NCI-H1417 (cell line): ENCODE measurements at regions not wholly inside any gene's neighbourhood (a gene's known extent, or its start where the extent isn't known, plus 50 kb on each side); places are given as distances from the start of the nearest gene placed in this dataset.
"Not testable (repeated sequence)": the region's sequence is repeated elsewhere in the genome, so short reads cannot be mapped to it uniquely, and the experiment has no call there.

ENCODE experiments used
- DNase-seq, 3 experiments: peaks; one replicate each; lab custom pipeline; 2025; lab: John Stamatoyannopoulos, UW

GRCh38 chr2:203631068-203631757 is 75.2 kb upstream of the CD28 start:
- DNase-seq: no peak

- DNase-seq: no peak
Measured at GRCh38 chr2:203636588-203637470, 69.6 kb upstream of the CD28 start.

- DNase-seq: no peak
Measured at GRCh38 chr2:203637471-203638167, 68.8 kb upstream of the CD28 start.

GRCh38 chr2:203641865-203642264 is 64.6 kb upstream of the CD28 start:
- DNase-seq: not testable (repeated sequence)

GRCh38 chr2:203642841-203643240 is 63.6 kb upstream of the CD28 start:
- DNase-seq: not testable (repeated sequence)

GRCh38 chr2:203645831-203646230 is 60.6 kb upstream of the CD28 start:
- DNase-seq: no peak

- DNase-seq: no peak
Measured at GRCh38 chr2:203646266-203646864, 60.1 kb upstream of the CD28 start.

GRCh38 chr2:203646961-203647360 is 59.5 kb upstream of the CD28 start:
- DNase-seq: no peak

- no peak for DNase-seq
Measured at GRCh38 chr2:203647579-203647978, 58.9 kb upstream of the CD28 start.

- peak in 2 of 3 experiments; percentile 9 to 70 for DNase-seq
Measured at GRCh38 chr2:203648273-203648672, 58.2 kb upstream of the CD28 start.

- peak in 2 of 3 experiments; percentile 19 to 51 for DNase-seq
Measured at GRCh38 chr2:203649176-203649814, 57.1 kb upstream of the CD28 start.

GRCh38 chr2:203650860-203651613 is 55.4 kb upstream of the CD28 start:
- peak; percentile 21 to 55 (median 36) for DNase-seq

GRCh38 chr2:203651621-203652020 is 54.8 kb upstream of the CD28 start:
- DNase-seq: no peak

GRCh38 chr2:203654826-203655225 is 51.6 kb upstream of the CD28 start:
- DNase-seq: no peak

- peak in 1 of 3 experiments; percentile 10 for DNase-seq
Measured at GRCh38 chr2:203656522-203657287, 49.7 kb upstream of the CD28 start.
